DND-41 (cell line): ENCODE measurements at regions not wholly inside any gene's neighbourhood (a gene's known extent, or its start where the extent isn't known, plus 50 kb on each side); places are given as distances from the start of the nearest gene placed in this dataset.
A peak's percentile ranks its signal among the peaks of the same experiment; 100 is the strongest.

ENCODE experiments used
- ATAC-seq: fragments of 200-7000 bp; cut with Tn5 transposase; 3 replicates; pipeline ENCODE4 v1.9.1; 2021; ENCODE audit warnings: low read depth; ENCODE audit not compliant: insufficient read depth
- DNase-seq: peaks from one replicate; pipeline ENCODE4 v3.0.0-alpha.2; 2020
- H2AFZ ChIP-seq: 2 replicates; pipeline ENCODE4 v1.6.0; 2012; ENCODE audit warnings: low read depth, low read length
- H3K27ac ChIP-seq: 2 replicates; pipeline ENCODE4 v1.5.1; 2012; ENCODE audit warnings: low read length, inconsistent platforms
- H3K27me3 ChIP-seq: fragments of 200-600 bp; sonication (generic); 2 replicates; pipeline ENCODE4 v1.6.0; 2012; ENCODE audit warnings: low read length, mild to moderate bottlenecking, inconsistent platforms; ENCODE audit not compliant: insufficient read depth, poor library complexity
- H3K36me3 ChIP-seq: 2 replicates; pipeline ENCODE4 v1.5.1; 2012; ENCODE audit warnings: low read length, inconsistent platforms; ENCODE audit not compliant: insufficient read depth
- H3K4me1 ChIP-seq: 2 replicates; pipeline ENCODE4 v1.5.1; 2012; ENCODE audit warnings: mild to moderate bottlenecking, low read length; ENCODE audit not compliant: insufficient read depth
- H3K4me2 ChIP-seq: 2 replicates; pipeline ENCODE4 v1.6.0; 2012; ENCODE audit warnings: mild to moderate bottlenecking, moderate library complexity, low read length, inconsistent platforms; ENCODE audit not compliant: insufficient read depth
- H3K4me3 ChIP-seq, 2 experiments: fragments of 200-600 bp in 1 of 2; shearing (Covaris generic) in 1 of 2; 2 replicates each; pipeline ENCODE4 v1.5.1; 2012 to 2016; ENCODE audit warnings: inconsistent platforms in 2 of 2, low read length in 2 of 2, mild to moderate bottlenecking in 2 of 2, low read depth in 1 of 2, moderate library complexity in 1 of 2
- H3K79me2 ChIP-seq: 2 replicates; pipeline ENCODE4 v1.6.0; 2012; ENCODE audit warnings: low read length, inconsistent platforms; ENCODE audit not compliant: insufficient read depth
- H3K9ac ChIP-seq: 2 replicates; pipeline ENCODE4 v1.6.0; 2012; ENCODE audit warnings: low read depth, mild to moderate bottlenecking, inconsistent platforms, low read length, moderate library complexity
- H3K9me3 ChIP-seq: 2 replicates; pipeline ENCODE4 v1.5.1; 2012; ENCODE audit warnings: low read length, moderate library complexity, mild to moderate bottlenecking, inconsistent platforms; ENCODE audit not compliant: insufficient read depth, severe bottlenecking
- H4K20me1 ChIP-seq: 2 replicates; pipeline ENCODE4 v1.6.0; 2012; ENCODE audit warnings: low read length; ENCODE audit not compliant: insufficient read depth
- CTCF ChIP-seq: IDR thresholded peaks from 2 replicates; pipeline ENCODE4 v1.5.1; 2012; ENCODE audit warnings: borderline replicate concordance, low read length, moderate library complexity, mild to moderate bottlenecking; ENCODE audit not compliant: poor library complexity, severe bottlenecking; ENCODE audit errors: extremely low read depth
- EZH2 ChIP-seq: IDR thresholded peaks from 3 replicates; pipeline ENCODE4 v1.6.1; 2012; ENCODE audit warnings: borderline replicate concordance, low read depth, mild to moderate bottlenecking, moderate library complexity, low read length, inconsistent platforms; ENCODE audit not compliant: severe bottlenecking

GRCh38 chr18:75730249-75730648, 302.7 kb upstream of the SMIM21 start:
- no peaks in the 10 kb centered on the region for H3K9me3 ChIP-seq
- no peak overlapping the region for H3K9ac ChIP-seq
- no peaks in the 10 kb centered on the region for H3K79me2 ChIP-seq
- TF ChIP-seq EZH2 (no peak), CTCF (no peak)
- ATAC-seq (no peak), DNase-seq (no peak)
- H3K27me3 ChIP-seq: no peaks in the 10 kb centered on the region
- H3K4me1 ChIP-seq: no peaks in the 10 kb centered on the region
- no peak overlapping the region for H2AFZ ChIP-seq
- no peaks in the 10 kb centered on the region for H4K20me1 ChIP-seq
- H3K27ac ChIP-seq: no peak overlapping the region
- no peak overlapping the region for H3K4me2 ChIP-seq
- H3K4me3 ChIP-seq: no peak overlapping the region
- H3K36me3 ChIP-seq: no peaks in the 10 kb centered on the region

GRCh38 chr18:75728621-75729020, 301.1 kb upstream of the SMIM21 start:
- Histone ChIP-seq H4K20me1 (no peaks in the 10 kb centered on the region), H3K4me3 (no peak overlapping the region), H2AFZ (no peak overlapping the region), H3K27me3 (peaks cover 3% of the 10 kb centered on the region), H3K79me2 (no peaks in the 10 kb centered on the region), H3K36me3 (no peaks in the 10 kb centered on the region), H3K9me3 (no peaks in the 10 kb centered on the region), H3K9ac (no peak overlapping the region), H3K27ac (no peak overlapping the region), H3K4me1 (no peaks in the 10 kb centered on the region), H3K4me2 (no peak overlapping the region)
- TF ChIP-seq CTCF: no peak
- TF ChIP-seq EZH2: no peak
- ATAC-seq (no peak), DNase-seq (no peak)

- Histone ChIP-seq H2AFZ (no peak overlapping the region), H3K27me3 (peaks cover 3% of the 10 kb centered on the region)
Observed at GRCh38 chr18:75727456-75727855, 300.0 kb upstream of the SMIM21 start.

More at GRCh38 chr18:75727456-75727855, 300.0 kb upstream of the SMIM21 start:
- Histone ChIP-seq H3K4me2 (no peak overlapping the region), H3K4me1 (no peaks in the 10 kb centered on the region), H3K79me2 (no peaks in the 10 kb centered on the region), H4K20me1 (no peaks in the 10 kb centered on the region), H3K27ac (no peak overlapping the region), H3K4me3 (no peak overlapping the region), H3K9me3 (no peaks in the 10 kb centered on the region), H3K36me3 (no peaks in the 10 kb centered on the region), H3K9ac (no peak overlapping the region)
- DNase-seq (peak; percentile 50), ATAC-seq (peak; percentile 69)
- TF ChIP-seq CTCF: peak; percentile 64
- no peak for TF ChIP-seq EZH2
